ENCODE measurements at regions not wholly inside any gene's neighbourhood (a gene's known extent, or its start where the extent isn't known, plus 50 kb on each side); places are given as distances from the start of the nearest gene placed in this dataset.

DNA sequence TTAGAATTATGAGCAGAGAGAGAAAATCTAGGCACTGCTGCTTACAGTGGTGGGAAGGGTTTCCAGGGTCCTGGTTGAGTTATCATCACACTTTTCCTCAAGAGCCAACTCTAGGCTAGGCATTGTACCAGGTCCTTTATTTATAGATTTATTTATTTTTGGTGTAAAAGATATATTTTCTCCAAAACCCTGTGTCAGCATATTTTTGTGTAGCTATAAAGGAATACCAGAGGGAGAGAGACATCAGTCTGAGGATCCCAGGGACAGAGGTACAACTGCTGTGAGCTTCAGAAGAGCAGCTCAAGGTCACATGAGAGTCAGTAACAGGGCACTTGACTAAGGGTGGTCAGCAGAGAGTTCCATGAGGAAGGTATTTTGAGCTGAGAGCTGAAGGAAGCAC lies 159.7 kb downstream of the SLC35B3 start:
- no peak overlapping the region for H2AFZ ChIP-seq (ENCODE audit: low read length)
- no peak overlapping the region for H2BK15ac ChIP-seq (ENCODE audit: low read depth, low read length)
- H3T11ph ChIP-seq (ENCODE audit: low read length): no peak overlapping the region
- Mint-ChIP-seq H3K4me1 (peaks cover 42 to 56% of the 10 kb centered on the region in 2 experiments), H3K9me3 (no peaks in the 10 kb centered on the region), H3K27ac (no peak overlapping the region), H3K36me3 (ENCODE audit: insufficient read depth in 1 of 3, low read depth in 3 of 3) (no peaks in the 10 kb centered on the region), H3K27me3 (ENCODE audit: low read depth) (no peaks in the 10 kb centered on the region), H3K4me3 (no peak overlapping the region)
- H4K5ac ChIP-seq (ENCODE audit: insufficient read length, low read depth, low read length): no peak overlapping the region
- no peak overlapping the region for H3K27ac ChIP-seq (ENCODE audit: insufficient read length, low read depth, low read length)
- no peak overlapping the region for H2BK120ac ChIP-seq (ENCODE audit: low read depth, low read length, poor library complexity, severe bottlenecking)
- no peak overlapping the region for H3K18ac ChIP-seq (ENCODE audit: insufficient read length, low read depth, low read length)
- no peak overlapping the region for H4K91ac ChIP-seq (ENCODE audit: insufficient read length, low read depth, low read length)
- no peak overlapping the region for H2BK20ac ChIP-seq (ENCODE audit: low read depth, low read length, poor library complexity, severe bottlenecking)
- no peaks in the 10 kb centered on the region for H4K20me1 ChIP-seq (ENCODE audit: control insufficient read depth, insufficient read depth, insufficient read length)
- H3K27me3 ChIP-seq (ENCODE audit: insufficient read depth, low read length): no peaks in the 10 kb centered on the region
- no peak overlapping the region for H3K14ac ChIP-seq (ENCODE audit: insufficient read depth, low read length)
- no peaks in the 10 kb centered on the region for H3K23me2 ChIP-seq (ENCODE audit: insufficient read length, low read depth, low read length, poor library complexity, severe bottlenecking)
- no peak overlapping the region for H3K23ac ChIP-seq (ENCODE audit: insufficient read length, low read depth, low read length)
- no peaks in the 10 kb centered on the region for H3K79me2 ChIP-seq (ENCODE audit: insufficient read depth, low read length)
- TF ChIP-seq, protein P1, sequence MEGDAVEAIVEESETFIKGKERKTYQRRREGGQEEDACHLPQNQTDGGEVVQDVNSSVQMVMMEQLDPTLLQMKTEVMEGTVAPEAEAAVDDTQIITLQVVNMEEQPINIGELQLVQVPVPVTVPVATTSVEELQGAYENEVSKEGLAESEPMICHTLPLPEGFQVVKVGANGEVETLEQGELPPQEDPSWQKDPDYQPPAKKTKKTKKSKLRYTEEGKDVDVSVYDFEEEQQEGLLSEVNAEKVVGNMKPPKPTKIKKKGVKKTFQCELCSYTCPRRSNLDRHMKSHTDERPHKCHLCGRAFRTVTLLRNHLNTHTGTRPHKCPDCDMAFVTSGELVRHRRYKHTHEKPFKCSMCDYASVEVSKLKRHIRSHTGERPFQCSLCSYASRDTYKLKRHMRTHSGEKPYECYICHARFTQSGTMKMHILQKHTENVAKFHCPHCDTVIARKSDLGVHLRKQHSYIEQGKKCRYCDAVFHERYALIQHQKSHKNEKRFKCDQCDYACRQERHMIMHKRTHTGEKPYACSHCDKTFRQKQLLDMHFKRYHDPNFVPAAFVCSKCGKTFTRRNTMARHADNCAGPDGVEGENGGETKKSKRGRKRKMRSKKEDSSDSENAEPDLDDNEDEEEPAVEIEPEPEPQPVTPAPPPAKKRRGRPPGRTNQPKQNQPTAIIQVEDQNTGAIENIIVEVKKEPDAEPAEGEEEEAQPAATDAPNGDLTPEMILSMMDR (conservative IDR thresholded peaks at IDR 0.05): no peak
- no peak overlapping the region for H3K9ac ChIP-seq (ENCODE audit: extremely low read depth, insufficient read length, low read length)
- H2BK5ac ChIP-seq (ENCODE audit: insufficient read length, low read length): no peak overlapping the region
- no peak overlapping the region for H4K8ac ChIP-seq (replicated peaks; ENCODE audit: insufficient read length, low read depth, low read length)
- peaks cover 17% of the 10 kb centered on the region for H3K4me1 ChIP-seq (ENCODE audit: insufficient read depth, low read length)
- H3K4me2 ChIP-seq (ENCODE audit: insufficient read depth, insufficient read length, low read length): no peak overlapping the region
- no peak overlapping the region for H2AK5ac ChIP-seq (ENCODE audit: insufficient read length, low read length)
- no peaks in the 10 kb centered on the region for H3K9me3 ChIP-seq (ENCODE audit: control insufficient read depth, low read depth, low read length)
- H3K79me1 ChIP-seq (ENCODE audit: insufficient read depth, low read depth, low read length, poor library complexity, severe bottlenecking): no peaks in the 10 kb centered on the region
- no peak for DNase-seq
- no peak overlapping the region for H3K56ac ChIP-seq (ENCODE audit: insufficient read length, low read depth, low read length)
- H2BK12ac ChIP-seq (ENCODE audit: insufficient read length, low read depth, low read length): peak overlapping the region; percentile 33
- no peak overlapping the region for H3K4ac ChIP-seq (ENCODE audit: low read depth, low read length)

Measured in H9 (cell line).